HCT116 (cell line): ENCODE measurements at regions not wholly inside any gene's neighbourhood (a gene's known extent, or its start where the extent isn't known, plus 50 kb on each side); places are given as distances from the start of the nearest gene placed in this dataset.

Experiments used
- ATAC-seq: fragments of 200-7000 bp; cut with Tn5 transposase; 2 replicates; pipeline ENCODE4 v1.9.1; 2020; ENCODE audit warnings: mild to moderate bottlenecking, moderate library complexity
- BruUV-seq: library from RNA; stranded (reverse); fragments of 400-500 nt; replicated peaks from 2 replicates; lab custom pipeline; 2021; lab: Mats Ljungman, UMichigan
- CTCF ChIA-PET: fragments of 300-600 bp; sonication (Branson Sonifier 250); formaldehyde crosslinking; loops from one replicate; lab custom pipeline; 2021; ENCODE audit warnings: antibody characterized with exemption; lab: Charles Lee
- POLR2A ChIA-PET: fragments of 300-600, 350-600 bp; sonication (Branson Sonifier 250); formaldehyde crosslinking; loops from one replicate; lab custom pipeline; 2021; ENCODE audit warnings: antibody characterized with exemption; lab: Charles Lee
- RAD21 ChIA-PET, 2 experiments: fragments of 300-600 bp; sonication (Branson Sonifier 250); formaldehyde crosslinking; loops; one replicate each; lab custom pipeline; 2023; ENCODE audit warnings: low total read pairs in 2 of 2; ENCODE audit not compliant: uncharacterized antibody in 2 of 2, unreplicated experiment in 2 of 2, low non-redundant PET in 1 of 2; lab: Charles Lee
- DNase-seq: peaks from one replicate; pipeline ENCODE4 v3.0.0-alpha.2; 2010; ENCODE audit warnings: low read depth, low spot score
- H2AFZ ChIP-seq: fragments of 200-600 bp; shearing (Covaris generic), sonication (generic); 2 replicates; pipeline ENCODE4 v1.6.1; 2017; ENCODE audit warnings: low read depth, mixed run types, mixed read lengths, antibody characterized with exemption, low read length; ENCODE audit not compliant: poor library complexity, severe bottlenecking
- H3K27ac ChIP-seq: 2 replicates; pipeline ENCODE4 v1.5.1; 2012; ENCODE audit warnings: low read depth, low read length
- H3K27me3 ChIP-seq: fragments of 200-600 bp; sonication (generic); 2 replicates; pipeline ENCODE4 v1.6.1; 2016; ENCODE audit warnings: mixed run types, low read length, mixed read lengths; ENCODE audit not compliant: insufficient read depth
- H3K36me3 ChIP-seq, 2 experiments: fragments of 200-500 bp in 1 of 2; fragments of 200-600 bp in 1 of 2; sonication (Bioruptor generic) in 1 of 2; sonication (generic) in 1 of 2; 2 replicates each; pipeline versions ENCODE4 v1.5.1 to v1.6.1; 2014 to 2016; ENCODE audit warnings: low read length in 2 of 2, inconsistent platforms in 1 of 2, mixed read lengths in 1 of 2, mixed run types in 1 of 2; ENCODE audit not compliant: insufficient read depth in 2 of 2, control insufficient read depth in 1 of 2
- H3K4me1 ChIP-seq, 2 experiments: fragments of 200-600 bp in 1 of 2; sonication (generic) in 1 of 2; 2 replicates each; pipeline versions ENCODE4 v1.5.1 to v1.6.1; 2012 to 2017; ENCODE audit warnings: low read length in 2 of 2, inconsistent platforms in 1 of 2, mild to moderate bottlenecking in 1 of 2, mixed read lengths in 1 of 2, mixed run types in 1 of 2, moderate library complexity in 1 of 2; ENCODE audit not compliant: insufficient read depth in 2 of 2, control insufficient read depth in 1 of 2
- H3K4me2 ChIP-seq: fragments of 200-600 bp; sonication (generic); 2 replicates; pipeline ENCODE4 v1.6.1; 2017; ENCODE audit warnings: mixed run types, low read length, mixed read lengths
- H3K4me3 ChIP-seq, 2 experiments: fragments of 200-600 bp in 1 of 2; sonication (generic) in 1 of 2; replicated peaks in 1 of 2; 2 replicates each; pipeline ENCODE4 v1.5.1; 2011 to 2016; ENCODE audit warnings: low read length in 2 of 2, control low read depth in 1 of 2, low read depth in 1 of 2, mild to moderate bottlenecking in 1 of 2, mixed read lengths in 1 of 2, mixed run types in 1 of 2
- H3K79me2 ChIP-seq: fragments of 200-600 bp; sonication (generic); 2 replicates; pipeline ENCODE4 v1.6.1; 2017; ENCODE audit warnings: mild to moderate bottlenecking, mixed run types, low read length, moderate library complexity, mixed read lengths; ENCODE audit not compliant: insufficient read depth
- H3K9ac ChIP-seq: fragments of 200-600 bp; sonication (generic); 2 replicates; pipeline ENCODE4 v1.6.1; 2016; ENCODE audit warnings: low read length, mixed read lengths
- H3K9me2 ChIP-seq: fragments of 200-600 bp; sonication (generic), shearing (Covaris generic); 2 replicates; pipeline ENCODE4 v1.6.1; 2017; ENCODE audit warnings: mixed run types, mild to moderate bottlenecking, moderate library complexity; ENCODE audit not compliant: insufficient read depth
- H3K9me3 ChIP-seq, 2 experiments: fragments of 200-500 bp in 1 of 2; fragments of 200-600 bp in 1 of 2; sonication (Bioruptor generic) in 1 of 2; sonication (generic) in 1 of 2; 2 replicates each; pipeline ENCODE4 v1.6.1; 2014 to 2017; ENCODE audit warnings: low read length in 2 of 2, mixed read lengths in 2 of 2, inconsistent platforms in 1 of 2, low read depth in 1 of 2, mild to moderate bottlenecking in 1 of 2, mixed run types in 1 of 2, moderate library complexity in 1 of 2; ENCODE audit not compliant: control insufficient read depth in 1 of 2, insufficient read depth in 1 of 2
- H4K20me1 ChIP-seq: fragments of 200-600 bp; sonication (generic), shearing (Covaris generic); 2 replicates; pipeline ENCODE4 v1.6.1; 2017; ENCODE audit warnings: mixed run types, mild to moderate bottlenecking, moderate library complexity; ENCODE audit not compliant: insufficient read depth
- ELF1 ChIP-seq: IDR thresholded peaks from 2 replicates; pipeline ENCODE4 v1.6.1; 2012; ENCODE audit warnings: low read depth, borderline replicate concordance
- REST ChIP-seq: IDR thresholded peaks from 2 replicates; pipeline ENCODE4 v1.6.1; 2012; ENCODE audit warnings: low read depth
- intact Hi-C: fragments of 100-400 bp; cut with micrococcal nuclease; formaldehyde crosslinking; loops from 2 replicates; pipeline ENCODE4 v1.10.0; 2022
- TF ChIP-seq, protein P1 (sequence below): IDR thresholded peaks from 2 replicates; pipeline ENCODE4 v1.6.1; 2011; ENCODE audit warnings: mild to moderate bottlenecking, low read length, moderate library complexity; ENCODE audit not compliant: insufficient replicate concordance; ENCODE audit errors: extremely low read depth

GRCh38 chr1:65668368-65668767, 124.3 kb upstream of the PDE4B start (continued):
- TF ChIP-seq REST = no peak

- no peaks in the 10 kb centered on the region for H3K27me3 ChIP-seq
- no peak overlapping the region for H3K4me3 ChIP-seq
- TF ChIP-seq, protein P1, sequence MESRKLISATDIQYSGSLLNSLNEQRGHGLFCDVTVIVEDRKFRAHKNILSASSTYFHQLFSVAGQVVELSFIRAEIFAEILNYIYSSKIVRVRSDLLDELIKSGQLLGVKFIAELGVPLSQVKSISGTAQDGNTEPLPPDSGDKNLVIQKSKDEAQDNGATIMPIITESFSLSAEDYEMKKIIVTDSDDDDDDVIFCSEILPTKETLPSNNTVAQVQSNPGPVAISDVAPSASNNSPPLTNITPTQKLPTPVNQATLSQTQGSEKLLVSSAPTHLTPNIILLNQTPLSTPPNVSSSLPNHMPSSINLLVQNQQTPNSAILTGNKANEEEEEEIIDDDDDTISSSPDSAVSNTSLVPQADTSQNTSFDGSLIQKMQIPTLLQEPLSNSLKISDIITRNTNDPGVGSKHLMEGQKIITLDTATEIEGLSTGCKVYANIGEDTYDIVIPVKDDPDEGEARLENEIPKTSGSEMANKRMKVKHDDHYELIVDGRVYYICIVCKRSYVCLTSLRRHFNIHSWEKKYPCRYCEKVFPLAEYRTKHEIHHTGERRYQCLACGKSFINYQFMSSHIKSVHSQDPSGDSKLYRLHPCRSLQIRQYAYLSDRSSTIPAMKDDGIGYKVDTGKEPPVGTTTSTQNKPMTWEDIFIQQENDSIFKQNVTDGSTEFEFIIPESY = no peak
- no peak for TF ChIP-seq ELF1
- TF ChIP-seq, all 23 proteins: peak for 0
- RAD21 ChIA-PET = no interaction called here
- intact Hi-C loops = no loop called here
- Histone ChIP-seq H3K79me2 (no peaks in the 10 kb centered on the region), H3K27ac (no peak overlapping the region), H3K36me3 (no peaks in the 10 kb centered on the region), H2AFZ (no peak overlapping the region), H4K20me1 (no peaks in the 10 kb centered on the region), H3K4me1 (no peaks in the 10 kb centered on the region), H3K9me2 (no peaks in the 10 kb centered on the region; the same call in 1 of the 2 replicates), H3K9ac (no peak overlapping the region), H3K4me2 (no peak overlapping the region), H3K9me3 (no peaks in the 10 kb centered on the region)
- POLR2A ChIA-PET = no interaction called here
- no TSS peak for BruUV-seq
- CTCF ChIA-PET = no interaction called here
- DNase-seq = no peak
- no peak for ATAC-seq
Observed at GRCh38 chr1:65670518-65670917, 122.2 kb upstream of the PDE4B start.
